ENCODE measurements at regions not wholly inside any gene's neighbourhood (a gene's known extent, or its start where the extent isn't known, plus 50 kb on each side); places are given as distances from the start of the nearest gene placed in this dataset.

DNA sequence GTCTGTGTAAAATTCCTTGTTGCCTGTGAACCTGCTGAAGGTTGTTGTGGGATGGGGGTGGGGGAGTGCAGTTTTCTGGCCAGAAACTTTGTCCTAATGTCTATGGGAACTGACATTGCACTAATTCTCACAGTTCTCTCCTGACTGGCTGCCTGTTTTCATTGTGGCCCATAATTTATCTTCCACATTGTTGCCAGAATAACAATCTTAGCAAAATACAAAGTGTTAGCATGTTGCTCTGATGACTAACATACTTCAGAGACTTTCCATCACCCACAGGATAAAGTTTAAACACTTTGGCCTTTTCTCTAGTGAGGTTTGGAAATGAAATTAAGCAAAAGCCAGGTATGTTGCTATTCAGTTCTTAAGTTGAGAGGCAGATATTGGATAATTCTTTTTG lies 81.4 kb upstream of the TBC1D5 start:
- TF ChIP-seq CTCF (IDR thresholded peaks at IDR 0.05) (no peak), EP300 (IDR thresholded peaks at IDR 0.05; ENCODE audit: low read depth) (no peak)
